ENCODE measurements at regions not wholly inside any gene's neighbourhood (a gene's known extent, or its start where the extent isn't known, plus 50 kb on each side); places are given as distances from the start of the nearest gene placed in this dataset.

GRCh38 chr15:35771746-35772442 lies 225.9 kb upstream of the DPH6 start:
- DNase-seq (ENCODE audit: low spot score): no peak

- no peak for DNase-seq (ENCODE audit: low spot score)
These were observed 228.7 kb upstream of the DPH6 start for GRCh38 chr15:35774653-35775052.

GRCh38 chr15:35775471-35775870 lies 229.5 kb upstream of the DPH6 start:
- no peak for DNase-seq (ENCODE audit: low spot score)

DNA sequence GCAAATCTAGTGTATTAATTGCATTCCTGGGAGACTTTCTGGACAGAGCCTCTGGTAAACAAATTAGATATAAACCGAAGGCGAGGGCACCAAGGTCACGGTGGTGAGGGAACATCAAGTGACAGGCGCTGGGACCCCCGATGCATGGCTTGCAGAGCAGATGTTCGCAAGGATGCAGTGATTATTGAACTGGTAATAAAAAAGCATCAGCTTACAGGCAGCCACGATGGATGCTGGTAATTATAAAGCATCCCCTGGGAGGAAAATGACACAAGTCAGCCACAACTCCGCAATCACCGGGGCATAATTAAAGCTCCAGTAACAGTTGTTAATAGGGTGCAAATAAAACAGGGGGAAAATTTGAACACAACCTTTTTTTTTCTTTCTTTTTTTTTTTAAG lies 231.1 kb upstream of the DPH6 start:
- no peak for DNase-seq (ENCODE audit: low spot score)

DNA sequence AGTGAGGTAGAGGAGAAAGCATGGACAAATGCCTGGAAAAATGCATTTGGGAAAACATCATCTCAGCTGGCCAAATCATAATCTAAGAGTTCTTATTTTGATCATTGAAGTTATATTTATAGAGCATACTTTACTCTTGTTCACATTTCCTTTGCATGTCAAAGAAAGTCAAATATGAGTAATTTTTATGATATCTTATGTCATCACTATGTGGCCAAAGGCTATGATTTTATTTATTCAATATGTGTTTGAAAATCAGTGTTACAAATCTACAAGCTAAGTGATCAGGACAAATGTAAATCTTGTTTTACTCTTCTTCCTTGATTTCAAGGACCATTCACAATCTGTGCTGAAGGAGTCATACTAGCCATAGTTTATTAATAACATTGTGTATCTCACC lies 237.2 kb upstream of the DPH6 start:
- no peak for DNase-seq (ENCODE audit: low spot score)

DNA sequence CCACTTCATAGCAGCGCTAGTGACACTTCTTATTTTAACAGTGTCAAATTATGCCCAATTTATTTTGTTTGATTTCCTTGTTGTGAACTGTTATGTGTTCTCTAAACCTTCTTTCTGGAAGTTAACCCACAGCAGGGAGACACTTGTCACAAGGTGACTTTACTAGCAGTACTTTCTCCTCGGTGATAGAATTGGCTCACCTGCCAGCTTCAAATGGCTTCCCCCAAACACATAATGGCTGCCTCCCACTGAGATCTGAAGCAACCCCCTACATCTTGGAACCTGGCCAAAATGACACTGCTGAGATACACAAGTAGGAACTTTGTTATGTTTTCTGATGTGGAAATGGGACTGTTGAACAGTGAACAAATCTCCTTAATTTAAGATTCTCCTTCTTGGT lies 238.8 kb upstream of the DPH6 start:
- DNase-seq (ENCODE audit: low spot score): no peak

DNA sequence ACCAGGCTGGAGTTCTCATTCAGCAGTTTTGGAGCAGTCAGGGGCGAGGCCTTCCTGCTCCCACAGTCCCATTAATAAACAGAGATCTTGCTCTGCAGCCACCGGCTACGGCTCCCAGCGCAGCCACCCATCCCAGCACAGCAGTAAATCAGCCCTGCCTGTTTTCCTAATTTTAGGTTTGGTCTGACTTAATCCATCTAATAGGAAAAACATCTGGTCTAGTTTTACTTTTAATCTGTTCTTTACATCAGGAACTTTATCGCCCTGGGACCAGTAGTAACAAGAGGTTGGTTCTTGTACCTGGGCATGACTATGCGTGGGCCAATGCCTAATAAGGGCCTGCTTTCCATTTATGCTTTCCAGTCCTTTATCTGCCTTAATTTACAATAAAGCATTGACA lies 264.0 kb upstream of the DPH6 start:
- no peak for DNase-seq (ENCODE audit: low spot score)

DNA sequence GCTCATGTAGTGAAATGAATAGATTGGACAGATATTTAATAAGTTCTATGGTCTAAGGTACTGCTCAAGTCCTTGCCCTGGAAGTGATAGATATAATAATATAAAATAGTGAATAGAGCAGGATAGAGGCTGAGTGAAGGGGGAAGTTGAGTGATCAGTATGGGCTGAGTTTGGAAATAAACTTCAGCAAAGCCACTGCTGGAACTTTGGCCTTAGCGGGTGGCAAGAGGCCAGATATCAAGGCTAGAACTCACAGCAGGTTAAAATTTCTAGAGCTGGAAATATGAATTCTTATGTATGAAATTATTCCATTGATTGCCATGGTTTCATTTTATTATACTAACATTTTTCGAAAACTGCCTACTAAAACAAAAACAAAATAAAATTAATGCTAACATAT lies 267.6 kb upstream of the DPH6 start:
- DNase-seq (ENCODE audit: low spot score): no peak

GRCh38 chr15:35818846-35819245 lies 272.9 kb upstream of the DPH6 start:
- no peak for DNase-seq (ENCODE audit: low spot score)

GRCh38 chr15:35822153-35822552 lies 276.2 kb upstream of the DPH6 start:
- DNase-seq (ENCODE audit: low spot score): no peak

DNA sequence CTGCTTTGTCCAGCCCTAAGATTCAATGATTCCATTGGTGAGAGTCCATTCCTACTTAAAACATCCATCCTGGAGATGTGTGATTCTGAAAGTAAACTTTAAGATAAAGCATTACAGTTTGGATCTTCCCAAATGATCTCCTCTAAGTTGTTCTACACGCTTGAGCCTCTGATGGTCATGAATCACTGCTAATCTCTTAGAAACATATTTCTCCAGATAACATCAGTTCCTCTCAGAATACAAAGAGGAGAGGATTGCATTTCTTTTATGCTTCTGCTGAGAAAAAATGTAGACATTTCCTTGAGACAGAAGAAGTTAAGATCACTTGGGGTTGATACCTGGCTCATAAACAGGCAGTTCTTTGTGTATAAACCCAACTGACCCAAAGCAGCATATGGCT lies 281.2 kb upstream of the DPH6 start:
- no peak for DNase-seq (ENCODE audit: low spot score)

DNA sequence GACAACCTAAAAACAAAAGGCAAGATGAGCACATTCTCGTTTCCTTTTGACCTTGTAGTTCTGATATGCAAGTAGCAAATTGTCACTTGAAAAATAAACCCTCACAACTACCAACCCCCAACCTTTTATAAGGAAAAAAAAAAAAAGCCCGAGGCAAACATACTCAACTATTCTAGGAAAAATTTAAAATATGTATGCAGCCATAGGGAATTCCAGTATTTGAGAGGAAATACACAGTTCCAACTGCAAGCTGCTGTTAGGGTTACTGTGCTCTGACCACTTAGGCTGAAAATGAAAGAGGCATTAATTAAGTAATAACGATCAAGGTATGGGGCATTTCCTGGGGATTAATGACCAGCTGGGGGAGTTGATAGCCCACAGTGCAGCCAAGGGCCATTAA lies 281.9 kb upstream of the DPH6 start:
- no peak for DNase-seq (ENCODE audit: low spot score)

GRCh38 chr15:35833581-35833980 lies 287.6 kb upstream of the DPH6 start:
- no peak for DNase-seq (ENCODE audit: low spot score)

DNA sequence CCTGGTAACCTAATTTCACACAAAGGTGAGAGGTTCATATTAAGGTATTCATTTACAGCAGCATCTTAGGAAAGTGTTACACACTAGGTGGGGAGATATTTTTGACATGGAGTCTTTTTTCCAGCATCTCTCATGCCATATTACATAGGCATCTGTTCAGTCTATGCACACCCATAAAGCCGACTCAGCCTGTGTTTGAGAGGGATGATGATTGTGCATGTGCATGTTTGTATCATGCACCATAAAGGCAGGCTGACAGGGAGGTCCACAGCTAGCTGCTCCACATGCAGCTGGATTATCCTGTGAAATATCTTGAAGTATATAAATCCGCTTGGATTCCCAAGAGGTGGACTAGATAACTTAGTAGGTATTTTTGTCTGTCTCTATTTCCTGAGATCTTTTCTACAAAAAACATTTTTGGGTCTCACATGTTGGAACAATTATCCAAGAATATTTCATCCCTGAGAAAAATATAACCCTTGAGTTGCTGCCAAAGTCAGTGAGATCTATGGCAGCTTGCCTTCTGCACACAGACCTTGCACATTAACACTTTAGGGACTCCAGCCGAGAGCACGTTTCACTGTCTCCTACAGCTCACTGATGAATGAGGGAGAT lies 288.4 kb upstream of the DPH6 start:
- DNase-seq (ENCODE audit: low spot score): no peak

DNA sequence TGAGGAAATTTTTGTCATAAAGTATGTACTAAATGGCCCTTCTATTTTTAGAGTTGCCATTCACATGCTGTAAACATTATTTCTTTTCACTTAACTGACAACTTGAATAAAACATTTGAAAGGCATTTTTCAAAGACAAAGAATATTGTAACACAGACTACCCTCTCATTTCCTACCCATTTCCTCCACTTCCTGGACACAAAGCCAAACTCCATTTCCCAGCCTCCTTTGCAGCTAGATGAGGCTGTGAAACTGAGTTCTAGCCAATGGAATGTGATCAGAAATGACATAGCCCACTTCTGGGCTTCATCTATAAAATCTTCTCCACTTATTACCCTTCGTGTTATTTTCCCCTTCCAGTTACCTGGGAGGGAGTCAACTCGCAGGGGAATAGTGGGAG lies 288.9 kb upstream of the DPH6 start:
- no peak for DNase-seq (ENCODE audit: low spot score)

GRCh38 chr15:35838424-35839111 lies 292.6 kb upstream of the DPH6 start:
- no peak for DNase-seq (ENCODE audit: low spot score)

GRCh38 chr15:35842631-35843030 lies 296.7 kb upstream of the DPH6 start:
- no peak for DNase-seq (ENCODE audit: low spot score)

GRCh38 chr15:35843498-35843897 lies 297.5 kb upstream of the DPH6 start:
- no peak for DNase-seq (ENCODE audit: low spot score)

- DNase-seq (ENCODE audit: low spot score): no peak
These were observed 304.3 kb upstream of the DPH6 start for GRCh38 chr15:35850284-35850683.

GRCh38 chr15:35851491-35851890 lies 305.5 kb upstream of the DPH6 start:
- no peak for DNase-seq (ENCODE audit: low spot score)

DNA sequence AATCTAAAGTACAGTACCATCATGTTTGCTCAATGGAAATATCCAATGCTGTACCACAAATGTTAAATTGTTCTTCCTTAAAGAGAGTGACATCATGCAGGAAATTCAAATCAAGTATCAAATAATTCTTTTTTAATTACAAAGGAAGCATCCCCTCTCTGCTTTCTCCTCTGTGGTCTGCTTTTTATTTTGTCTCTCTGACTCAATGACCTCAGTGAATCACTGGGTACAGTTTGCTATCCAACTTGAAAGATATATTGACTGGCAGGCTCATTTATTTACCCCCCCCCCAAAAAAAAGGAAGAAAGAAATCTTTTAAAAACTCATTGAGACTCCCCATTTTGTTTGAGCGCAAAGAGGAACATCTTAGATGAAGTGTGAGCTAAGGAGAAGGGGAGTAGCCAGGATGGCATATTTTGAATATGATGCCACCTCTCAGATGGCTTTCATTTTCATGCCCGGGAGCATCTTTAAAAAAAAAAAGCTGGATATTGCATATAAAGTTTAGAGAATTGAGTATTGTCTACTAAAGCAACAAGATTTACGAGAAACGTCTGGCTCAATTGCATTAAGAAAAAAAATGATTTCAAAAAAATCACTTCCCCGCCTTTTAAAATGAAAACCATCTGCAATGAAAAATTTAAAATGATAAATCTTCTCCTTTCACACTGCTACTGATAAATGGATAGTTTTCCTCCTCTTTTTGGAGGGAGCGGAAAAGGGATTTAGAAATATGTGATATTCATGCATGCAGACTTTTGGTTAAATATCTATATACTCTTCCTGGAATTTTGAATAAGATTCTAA lies 307.1 kb upstream of the DPH6 start:
- DNase-seq (ENCODE audit: low spot score): no peak

GRCh38 chr15:35854316-35854715 lies 308.4 kb upstream of the DPH6 start:
- DNase-seq (ENCODE audit: low spot score): no peak
